Endodermal cell (in vitro differentiated cells): ENCODE measurements at regions not wholly inside any gene's neighbourhood (a gene's known extent, or its start where the extent isn't known, plus 50 kb on each side); places are given as distances from the start of the nearest gene placed in this dataset.
A peak's percentile ranks its signal among the peaks of the same experiment; 100 is the strongest.
"Not testable (repeated sequence)": the region's sequence is repeated elsewhere in the genome, so short reads cannot be mapped to it uniquely, and the experiment has no call there.

ENCODE experiments used
- DNase-seq: peaks from one replicate; pipeline ENCODE4 v3.0.0-alpha.2; 2017
- H3K27ac ChIP-seq: 2 replicates; pipeline ENCODE4 v1.5.1; 2013; ENCODE audit warnings: mild to moderate bottlenecking, low read depth, low read length, moderate library complexity
- H3K27me3 ChIP-seq: 2 replicates; pipeline ENCODE4 v1.6.1; 2013; ENCODE audit warnings: mild to moderate bottlenecking, low read length, moderate library complexity; ENCODE audit not compliant: insufficient read depth, control insufficient read depth, poor library complexity, severe bottlenecking
- H3K36me3 ChIP-seq: 2 replicates; pipeline ENCODE4 v1.7.0; 2013; ENCODE audit warnings: mild to moderate bottlenecking, low read length, moderate library complexity; ENCODE audit not compliant: control insufficient read depth, insufficient read depth
- H3K4me1 ChIP-seq: one replicate; pipeline ENCODE4 v1.7.0; 2013; ENCODE audit warnings: low read length; ENCODE audit not compliant: control insufficient read depth, insufficient read depth
- H3K4me3 ChIP-seq: 2 replicates; pipeline ENCODE4 v1.5.1; 2013; ENCODE audit warnings: mild to moderate bottlenecking, low read length, moderate library complexity
- H3K9ac ChIP-seq: 2 replicates; pipeline ENCODE4 v1.6.1; 2013; ENCODE audit warnings: mild to moderate bottlenecking, low read length, moderate library complexity; ENCODE audit not compliant: poor library complexity, severe bottlenecking; ENCODE audit errors: extremely low read depth
- H3K9me3 ChIP-seq: 2 replicates; pipeline ENCODE4 v1.6.1; 2013; ENCODE audit warnings: mild to moderate bottlenecking, low read length, moderate library complexity; ENCODE audit not compliant: control insufficient read depth
- H3K27ac Mint-ChIP-seq: 2 replicates; pipeline ENCODE4 v1.8.0; 2020; ENCODE audit warnings: mixed read lengths
- H3K27me3 Mint-ChIP-seq: 2 replicates; pipeline ENCODE4 v1.8.0; 2021; ENCODE audit warnings: mild to moderate bottlenecking, mixed read lengths; ENCODE audit not compliant: insufficient read depth
- H3K36me3 Mint-ChIP-seq: 2 replicates; pipeline ENCODE4 v1.8.0; 2020; ENCODE audit warnings: low read depth, mixed read lengths
- H3K4me1 Mint-ChIP-seq: 2 replicates; pipeline ENCODE4 v1.8.0; 2020; ENCODE audit warnings: mixed read lengths
- H3K4me3 Mint-ChIP-seq: 2 replicates; pipeline ENCODE4 v1.8.0; 2020; ENCODE audit warnings: mild to moderate bottlenecking, moderate library complexity, mixed read lengths
- H3K9me3 Mint-ChIP-seq: 2 replicates; pipeline ENCODE4 v1.8.0; 2020; ENCODE audit warnings: mild to moderate bottlenecking, mixed read lengths
- CTCF ChIP-seq: fragments of 200-600 bp; sonication (generic); conservative IDR thresholded peaks from 2 replicates; pipeline ENCODE4 v1.5.0; 2021; ENCODE audit warnings: antibody characterized with exemption, mild to moderate bottlenecking
- WGBS, 2 experiments: methylation state at CpG; one replicate each; pipeline versions ENCODE4 v1.1.5 to v1.1.7; 2013; ENCODE audit warnings: missing lambda C conversion rate in 2 of 2, mixed read lengths in 1 of 2; ENCODE audit not compliant: insufficient coverage in 1 of 2, insufficient read length in 1 of 2; 5-methylcytosine and 5-hydroxymethylcytosine counted together

- H3K4me1 Mint-ChIP-seq = peaks cover 9% of the 10 kb centered on the region
- no peaks in the 10 kb centered on the region for H3K27me3 Mint-ChIP-seq
- H3K36me3 Mint-ChIP-seq = no peaks in the 10 kb centered on the region
- peaks cover 5% of the 10 kb centered on the region for H3K4me1 ChIP-seq
- H3K36me3 ChIP-seq = no peaks in the 10 kb centered on the region
- no peaks in the 10 kb centered on the region for H3K9me3 ChIP-seq
- 89 to 90% methylated on average over 6 to 8 of the region's 8 CpGs for WGBS, 2 experiments
- no peak overlapping the region for H3K27ac ChIP-seq
- H3K27ac Mint-ChIP-seq = no peak overlapping the region
- DNase-seq = peak; percentile 38
- no peak overlapping the region for H3K9ac ChIP-seq
- no peak overlapping the region for H3K4me3 Mint-ChIP-seq
- TF ChIP-seq CTCF = no peak
- no peak overlapping the region for H3K4me3 ChIP-seq
- H3K9me3 Mint-ChIP-seq = no peaks in the 10 kb centered on the region
- H3K27me3 ChIP-seq = no peaks in the 10 kb centered on the region
Measured at GRCh38 chr16:22638393-22639206, 127.9 kb downstream of the NPIPB5 start.

GRCh38 chr16:22641131-22641628 lies 130.5 kb downstream of the NPIPB5 start:
- no peak overlapping the region for H3K4me3 ChIP-seq
- peak; percentile 91 for DNase-seq
- no peaks in the 10 kb centered on the region for H3K9me3 Mint-ChIP-seq
- H3K9me3 ChIP-seq = no peaks in the 10 kb centered on the region
- H3K9ac ChIP-seq = no peak overlapping the region
- TF ChIP-seq CTCF = no peak
- H3K27me3 Mint-ChIP-seq = no peaks in the 10 kb centered on the region
- H3K27me3 ChIP-seq = no peaks in the 10 kb centered on the region
- no peaks in the 10 kb centered on the region for H3K4me1 ChIP-seq
- H3K4me3 Mint-ChIP-seq = no peak overlapping the region
- no peak overlapping the region for H3K27ac ChIP-seq
- H3K36me3 ChIP-seq = no peaks in the 10 kb centered on the region
- 50% methylated on average over 1 of the region's 1 CpG; no CpG with 5 or more reads in 1 of the 2 experiments for WGBS, 2 experiments
- no peak overlapping the region for H3K27ac Mint-ChIP-seq
- H3K4me1 Mint-ChIP-seq = no peaks in the 10 kb centered on the region
- no peaks in the 10 kb centered on the region for H3K36me3 Mint-ChIP-seq

GRCh38 chr16:22642416-22643088 lies 131.9 kb downstream of the NPIPB5 start:
- Histone ChIP-seq H3K9ac (no peak overlapping the region), H3K27ac (no peak overlapping the region), H3K4me3 (no peak overlapping the region), H3K27me3 (no peaks in the 10 kb centered on the region), H3K4me1 (no peaks in the 10 kb centered on the region), H3K9me3 (no peaks in the 10 kb centered on the region), H3K36me3 (no peaks in the 10 kb centered on the region)
- 83 to 88% methylated on average over 8 to 9 of the region's 9 CpGs for WGBS, 2 experiments
- Mint-ChIP-seq H3K4me3 (no peak overlapping the region), H3K4me1 (no peaks in the 10 kb centered on the region), H3K27ac (no peak overlapping the region), H3K36me3 (no peaks in the 10 kb centered on the region), H3K27me3 (no peaks in the 10 kb centered on the region), H3K9me3 (no peaks in the 10 kb centered on the region)
- peak; percentile 38 for DNase-seq
- no peak for TF ChIP-seq CTCF

DNA sequence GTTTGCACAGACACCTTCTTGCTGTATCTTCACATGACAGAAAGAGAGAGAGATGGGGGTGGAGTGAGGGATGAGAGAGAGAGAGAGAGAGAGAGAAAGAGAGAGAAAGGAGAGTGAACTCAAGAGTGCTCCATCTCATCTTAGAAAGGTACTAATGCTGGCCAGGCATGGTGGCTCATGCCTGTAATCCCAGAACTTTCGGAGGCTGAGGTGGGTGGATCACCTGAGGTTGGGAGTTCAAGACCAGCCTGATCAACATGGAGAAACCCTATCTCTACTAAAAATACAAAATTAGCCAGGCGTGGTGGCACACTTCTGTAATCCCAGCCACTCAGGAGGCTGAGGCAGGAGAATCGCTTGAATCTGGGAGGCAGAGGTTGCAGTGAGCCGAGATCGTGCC lies 132.5 kb downstream of the NPIPB5 start:
- H3K9me3 ChIP-seq, H3K27ac ChIP-seq, H3K27me3 Mint-ChIP-seq, H3K36me3 ChIP-seq, H3K4me1 ChIP-seq, H3K4me3 Mint-ChIP-seq, H3K4me1 Mint-ChIP-seq, H3K4me3 ChIP-seq, H3K9me3 Mint-ChIP-seq, DNase-seq, H3K36me3 Mint-ChIP-seq, H3K27me3 ChIP-seq, H3K9ac ChIP-seq, H3K27ac Mint-ChIP-seq: not testable (repeated sequence)
- WGBS, 2 experiments = 95% methylated on average over 3 to 5 of the region's 5 CpGs
